GM12872 (cell line): ENCODE measurements at regions not wholly inside any gene's neighbourhood (a gene's known extent, or its start where the extent isn't known, plus 50 kb on each side); places are given as distances from the start of the nearest gene placed in this dataset.

ENCODE experiments used
- CTCF ChIP-seq: IDR thresholded peaks from 3 replicates; pipeline ENCODE4 v1.5.1; 2011; ENCODE audit warnings: low read depth, mild to moderate bottlenecking, low read length, moderate library complexity; ENCODE audit not compliant: insufficient read depth

- no peak for TF ChIP-seq CTCF
These were observed 290.0 kb upstream of the ADAMTSL1 start for GRCh38 chr9:18183974-18184373.

GRCh38 chr9:18184401-18184800 lies 289.6 kb upstream of the ADAMTSL1 start:
- no peak for TF ChIP-seq CTCF

GRCh38 chr9:18185196-18185595 lies 288.8 kb upstream of the ADAMTSL1 start:
- no peak for TF ChIP-seq CTCF

GRCh38 chr9:18188971-18189370 lies 285.0 kb upstream of the ADAMTSL1 start:
- no peak for TF ChIP-seq CTCF

- TF ChIP-seq CTCF: no peak
These were observed 283.9 kb upstream of the ADAMTSL1 start for GRCh38 chr9:18189871-18190670.

GRCh38 chr9:18190671-18191374 lies 283.1 kb upstream of the ADAMTSL1 start:
- TF ChIP-seq CTCF: no peak

GRCh38 chr9:18194316-18194715 lies 279.6 kb upstream of the ADAMTSL1 start:
- TF ChIP-seq CTCF: no peak
